B cell (primary cell): ENCODE measurements at regions not wholly inside any gene's neighbourhood (a gene's known extent, or its start where the extent isn't known, plus 50 kb on each side); places are given as distances from the start of the nearest gene placed in this dataset.

Experiments used
- ATAC-seq: fragments of 200-7000 bp; cut with Tn5 transposase; one replicate; pipeline ENCODE4 v1.10.0; 2021; ENCODE audit warnings: low read depth, mild to moderate bottlenecking, moderate number of reproducible peaks, moderate library complexity
- CTCF ChIA-PET: fragments of 350-600 bp; sonication (Branson Sonifier 250); formaldehyde crosslinking; loops from one replicate; lab custom pipeline; 2021; ENCODE audit warnings: antibody characterized with exemption, inconsistent platforms; lab: Charles Lee
- POLR2A ChIA-PET: fragments of 350-600 bp; sonication (Branson Sonifier 250); formaldehyde crosslinking; loops from one replicate; lab custom pipeline; 2021; ENCODE audit warnings: antibody characterized with exemption; lab: Charles Lee
- DNase-seq: peaks from one replicate; pipeline ENCODE4 v3.0.0; 2013
- H2AFZ ChIP-seq: 2 replicates; pipeline ENCODE4 v1.6.1; 2012; ENCODE audit warnings: mild to moderate bottlenecking, low read depth, low read length; ENCODE audit not compliant: insufficient read depth, poor library complexity, severe bottlenecking
- H3K27ac ChIP-seq, 2 donors: 1 replicate in 1 of 2; 2 replicates in 1 of 2; pipeline ENCODE4 v1.5.1; 2012 to 2013; ENCODE audit warnings: low read length in 2 of 2, mild to moderate bottlenecking in 2 of 2, moderate library complexity in 1 of 2
- H3K27me3 ChIP-seq, 4 experiments: fragments of 200-600 bp in 1 of 4; sonication (generic) in 1 of 4; replicated peaks in 1 of 4; 1 replicate in 2 of 4; 2 replicates in 2 of 4; pipeline versions ENCODE4 v1.6.1 to v1.7.0; 2013 to 2016; ENCODE audit warnings: low read length in 3 of 4, mild to moderate bottlenecking in 2 of 4, mixed read lengths in 1 of 4, moderate library complexity in 1 of 4; ENCODE audit not compliant: insufficient read depth in 4 of 4, control insufficient read depth in 3 of 4; ENCODE audit errors: control extremely low read depth in 1 of 4
- H3K36me3 ChIP-seq, 2 experiments: replicated peaks in 1 of 2; 1 replicate in 1 of 2; 2 replicates in 1 of 2; pipeline versions ENCODE4 v1.6.1 to v1.7.1; 2013; ENCODE audit warnings: low read length in 1 of 2; ENCODE audit not compliant: insufficient read depth in 2 of 2, control insufficient read depth in 1 of 2; ENCODE audit errors: control extremely low read depth in 1 of 2, extremely low read depth in 1 of 2
- H3K4me1 ChIP-seq, 2 donors: fragments of 200-600 bp in 1 of 2; sonication (generic) in 1 of 2; 1 replicate in 1 of 2; 2 replicates in 1 of 2; pipeline versions ENCODE4 v1.5.1 to v1.6.1; 2013 to 2017; ENCODE audit warnings: low read length in 2 of 2; ENCODE audit not compliant: control insufficient read depth in 2 of 2, insufficient read depth in 2 of 2
- H3K4me2 ChIP-seq: replicated peaks from 2 replicates; pipeline ENCODE3; 2012; ENCODE audit warnings: mild to moderate bottlenecking, low read depth, low read length; ENCODE audit not compliant: poor library complexity, severe bottlenecking
- H3K4me3 ChIP-seq, 5 experiments: fragments of 200-600 bp in 1 of 5; sonication (generic) in 1 of 5; 1 replicate in 3 of 5; 2 replicates in 2 of 5; pipeline versions ENCODE4 v1.5.1 to v1.7.0; 2011 to 2016; ENCODE audit warnings: low read length in 4 of 5, mild to moderate bottlenecking in 4 of 5, low read depth in 2 of 5, control low read depth in 1 of 5, moderate library complexity in 1 of 5; ENCODE audit not compliant: insufficient read depth in 1 of 5; ENCODE audit errors: control extremely low read depth in 1 of 5, extremely low read depth in 1 of 5
- H3K79me2 ChIP-seq: fragments of 200-600 bp; sonication (generic); one replicate; pipeline ENCODE4 v1.6.0; 2016; ENCODE audit warnings: low read length; ENCODE audit not compliant: control insufficient read depth, insufficient read depth
- H3K9ac ChIP-seq: fragments of 200-600 bp; sonication (generic); 2 replicates; pipeline ENCODE4 v1.6.1; 2017; ENCODE audit warnings: mild to moderate bottlenecking, low read length, moderate library complexity
- H3K9me3 ChIP-seq, 3 donors: one replicate each; pipeline versions ENCODE4 v1.6.1 to v1.7.1; 2013; ENCODE audit warnings: low read length in 2 of 3; ENCODE audit not compliant: control insufficient read depth in 2 of 3, insufficient read depth in 1 of 3; ENCODE audit errors: control extremely low read depth in 1 of 3
- H4K20me1 ChIP-seq: 2 replicates; pipeline ENCODE4 v1.6.0; 2012; ENCODE audit warnings: mild to moderate bottlenecking, low read length; ENCODE audit not compliant: insufficient read depth, control insufficient read depth, poor library complexity, severe bottlenecking
- H3K27ac Mint-ChIP-seq: one replicate; pipeline ENCODE4 v1.8.0; 2021; ENCODE audit warnings: mixed read lengths
- H3K27me3 Mint-ChIP-seq: one replicate; pipeline ENCODE4 v1.8.0; 2021; ENCODE audit warnings: mixed read lengths
- H3K4me1 Mint-ChIP-seq: one replicate; pipeline ENCODE4 v1.8.0; 2021; ENCODE audit warnings: mixed read lengths
- H3K4me3 Mint-ChIP-seq: one replicate; pipeline ENCODE4 v1.8.0; 2021; ENCODE audit warnings: mixed read lengths
- H3K9me3 Mint-ChIP-seq: one replicate; pipeline ENCODE4 v1.8.0; 2022; ENCODE audit warnings: mixed read lengths; ENCODE audit not compliant: insufficient read depth
- EZH2 ChIP-seq: IDR thresholded peaks from 2 replicates; pipeline ENCODE4 v1.6.1; 2012; ENCODE audit warnings: borderline replicate concordance, low read depth, mild to moderate bottlenecking, moderate library complexity, low read length; ENCODE audit not compliant: insufficient read depth, poor library complexity, severe bottlenecking
- WGBS: methylation state at CpG from one replicate; pipeline ENCODE4 v1.1.5; 2013; ENCODE audit warnings: missing lambda C conversion rate; ENCODE audit not compliant: insufficient coverage; 5-methylcytosine and 5-hydroxymethylcytosine counted together
- intact Hi-C: fragments of 100-400 bp; cut with micrococcal nuclease; formaldehyde crosslinking; loops from one replicate; pipeline ENCODE4 v1.10.0; 2022
- TF ChIP-seq, protein P1 (sequence below): fragments of 200-600 bp; IDR thresholded peaks from one replicate; pipeline ENCODE4 v1.8.0; 2022; ENCODE audit warnings: antibody characterized with exemption, mild to moderate bottlenecking

DNA sequence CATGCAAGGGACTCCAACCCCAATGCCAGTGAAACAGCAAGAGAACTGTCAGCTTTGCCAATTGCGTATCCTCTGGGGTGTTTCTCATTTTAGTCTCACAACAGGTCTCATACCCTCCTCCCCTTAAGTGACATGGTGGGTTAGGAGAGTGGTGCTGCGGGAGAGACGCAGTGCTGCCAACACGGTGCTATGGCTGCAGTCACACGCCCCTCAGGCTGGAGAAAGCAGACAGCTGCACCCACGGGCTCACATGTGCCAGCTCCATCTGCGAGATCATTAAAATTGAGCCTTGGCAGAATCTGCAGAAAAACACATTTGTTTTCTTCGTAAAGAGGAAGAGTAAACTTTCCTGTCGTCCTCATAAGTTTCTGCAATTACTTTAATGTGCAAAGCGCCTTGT, 114.7 kb downstream of the ANKRD60 start:
- H3K27me3 Mint-ChIP-seq, result peaks cover 51% of the 10 kb centered on the region
- CTCF ChIA-PET, result interaction anchor here (0.5 kb wide), 1 partner anchor 19 kb away, joined by 3 read pairs; no protein-coding TSS in a partner anchor

GRCh38 chr20:58112017-58112781, 116.3 kb downstream of the ANKRD60 start:
- Mint-ChIP-seq H3K4me1 (peaks cover 1% of the 10 kb centered on the region), H3K9me3 (peaks cover 4% of the 10 kb centered on the region), H3K27ac (no peak overlapping the region), H3K27me3 (peaks cover 40% of the 10 kb centered on the region), H3K4me3 (no peak overlapping the region)
- DNase-seq, result no peak
- TF ChIP-seq EZH2, result no peak
- TF ChIP-seq, protein P1, sequence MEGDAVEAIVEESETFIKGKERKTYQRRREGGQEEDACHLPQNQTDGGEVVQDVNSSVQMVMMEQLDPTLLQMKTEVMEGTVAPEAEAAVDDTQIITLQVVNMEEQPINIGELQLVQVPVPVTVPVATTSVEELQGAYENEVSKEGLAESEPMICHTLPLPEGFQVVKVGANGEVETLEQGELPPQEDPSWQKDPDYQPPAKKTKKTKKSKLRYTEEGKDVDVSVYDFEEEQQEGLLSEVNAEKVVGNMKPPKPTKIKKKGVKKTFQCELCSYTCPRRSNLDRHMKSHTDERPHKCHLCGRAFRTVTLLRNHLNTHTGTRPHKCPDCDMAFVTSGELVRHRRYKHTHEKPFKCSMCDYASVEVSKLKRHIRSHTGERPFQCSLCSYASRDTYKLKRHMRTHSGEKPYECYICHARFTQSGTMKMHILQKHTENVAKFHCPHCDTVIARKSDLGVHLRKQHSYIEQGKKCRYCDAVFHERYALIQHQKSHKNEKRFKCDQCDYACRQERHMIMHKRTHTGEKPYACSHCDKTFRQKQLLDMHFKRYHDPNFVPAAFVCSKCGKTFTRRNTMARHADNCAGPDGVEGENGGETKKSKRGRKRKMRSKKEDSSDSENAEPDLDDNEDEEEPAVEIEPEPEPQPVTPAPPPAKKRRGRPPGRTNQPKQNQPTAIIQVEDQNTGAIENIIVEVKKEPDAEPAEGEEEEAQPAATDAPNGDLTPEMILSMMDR, result no peak
- ATAC-seq, result no peak
- intact Hi-C loops, result no loop called here
- no peak overlapping the region for H2AFZ ChIP-seq
- H3K4me3 ChIP-seq, result no peak overlapping the region
- H3K4me1 ChIP-seq, result no peaks in the 10 kb centered on the region
- ChIA-PET POLR2A (no interaction called here), CTCF (no interaction called here)
- peaks cover 0 to 12% (median 7%) of the 10 kb centered on the region in 3 donors for H3K9me3 ChIP-seq
- 68% methylated on average over 3 of the region's 7 CpGs for WGBS
- H3K27ac ChIP-seq, result no peak overlapping the region
- H3K4me2 ChIP-seq, result no peak overlapping the region
- no peaks in the 10 kb centered on the region for H4K20me1 ChIP-seq
- H3K27me3 ChIP-seq, result peaks cover 0 to 2% (median 0%) of the 10 kb centered on the region in 4 experiments
- H3K9ac ChIP-seq, result no peak overlapping the region
- H3K79me2 ChIP-seq, result no peaks in the 10 kb centered on the region
- no peaks in the 10 kb centered on the region for H3K36me3 ChIP-seq

More for the DNA sequence above, 114.7 kb downstream of the ANKRD60 start:
- H3K27ac ChIP-seq, result no peak overlapping the region
- TF ChIP-seq EZH2, result no peak
- TF ChIP-seq, protein P1, result no peak
- Mint-ChIP-seq H3K27ac (no peak overlapping the region), H3K9me3 (peaks cover 10% of the 10 kb centered on the region), H3K4me1 (peaks cover 1% of the 10 kb centered on the region), H3K4me3 (no peak overlapping the region)
- WGBS, result 80% methylated on average over 9 of the region's 10 CpGs
- ATAC-seq, result no peak
- H2AFZ ChIP-seq, result no peak overlapping the region
- H3K27me3 ChIP-seq, result peaks cover 0 to 2% (median 0%) of the 10 kb centered on the region in 4 experiments
- DNase-seq, result no peak
- H3K4me1 ChIP-seq, result no peaks in the 10 kb centered on the region
- H4K20me1 ChIP-seq, result no peaks in the 10 kb centered on the region
- peaks cover 7 to 12% (median 9%) of the 10 kb centered on the region in 3 donors for H3K9me3 ChIP-seq
- H3K9ac ChIP-seq, result no peak overlapping the region
- H3K36me3 ChIP-seq, result no peaks in the 10 kb centered on the region
- intact Hi-C loops, result no loop called here
- H3K4me3 ChIP-seq, result no peak overlapping the region
- no peak overlapping the region for H3K4me2 ChIP-seq
- H3K79me2 ChIP-seq, result no peaks in the 10 kb centered on the region
- POLR2A ChIA-PET, result no interaction called here
